SK-N-SH treated with all-trans-retinoic acid at 6 μM for 48 hours (cell line): ENCODE measurements at regions not wholly inside any gene's neighbourhood (a gene's known extent, or its start where the extent isn't known, plus 50 kb on each side); places are given as distances from the start of the nearest gene placed in this dataset.

Source experiments
- ATAC-seq: fragments of 200-7000 bp; cut with Tn5 transposase; 3 replicates; pipeline ENCODE4 v1.9.1; 2020; ENCODE audit warnings: mild to moderate bottlenecking, moderate library complexity
- ARNTL ChIP-seq: fragments of 450-650 bp; formaldehyde crosslinking; IDR thresholded peaks from 2 replicates; pipeline ENCODE4 v1.5.0; 2020; ENCODE audit warnings: low read depth, mild to moderate bottlenecking, moderate library complexity, borderline replicate concordance
- BACH2 ChIP-seq: fragments of 250-450 bp; sonication (Bioruptor Pico); IDR thresholded peaks from 2 replicates; pipeline ENCODE4 v1.9.0; 2021; ENCODE audit warnings: mild to moderate bottlenecking, borderline replicate concordance
- CSDC2 ChIP-seq: fragments of 250-450 bp; sonication (Bioruptor Pico); IDR thresholded peaks from 2 replicates; pipeline ENCODE4 v1.5.0; 2020; ENCODE audit warnings: mild to moderate bottlenecking, moderate library complexity
- CSRNP3 ChIP-seq: fragments of 250-450 bp; sonication (Bioruptor Pico); IDR thresholded peaks from 2 replicates; pipeline ENCODE4 v1.5.1; 2021; ENCODE audit warnings: mild to moderate bottlenecking, moderate library complexity
- ESRRG ChIP-seq: fragments of 250-450 bp; sonication (Bioruptor Pico); IDR thresholded peaks from 2 replicates; pipeline ENCODE4 v1.6.1; 2021; ENCODE audit warnings: mild to moderate bottlenecking
- POU6F1 ChIP-seq: fragments of 250-450 bp; sonication (Bioruptor Pico); IDR thresholded peaks from 2 replicates; pipeline ENCODE4 v1.8.0; 2021; ENCODE audit warnings: low read depth, mild to moderate bottlenecking, moderate library complexity, borderline replicate concordance
- PPARA ChIP-seq: fragments of 250-450 bp; sonication (Bioruptor Pico); IDR thresholded peaks from 2 replicates; pipeline ENCODE4 v1.5.0; 2020; ENCODE audit warnings: mild to moderate bottlenecking, borderline replicate concordance
- RARB ChIP-seq: fragments of 250-450 bp; sonication (Bioruptor Pico); IDR thresholded peaks from 2 replicates; pipeline ENCODE4 v1.8.0; 2021; ENCODE audit warnings: mild to moderate bottlenecking, moderate library complexity
- SNAI2 ChIP-seq: fragments of 250-450 bp; sonication (Bioruptor Pico); IDR thresholded peaks from 2 replicates; pipeline ENCODE4 v1.5.0; 2020; ENCODE audit warnings: mild to moderate bottlenecking, moderate library complexity
- TOX ChIP-seq: fragments of 250-450 bp; sonication (Bioruptor Pico); IDR thresholded peaks from 2 replicates; pipeline ENCODE4 v1.8.0; 2021; ENCODE audit warnings: mild to moderate bottlenecking, moderate library complexity, borderline replicate concordance
- TSHZ2 ChIP-seq: fragments of 250-450 bp; sonication (Bioruptor Pico); IDR thresholded peaks from 2 replicates; pipeline ENCODE4 v1.5.0; 2020; ENCODE audit warnings: mild to moderate bottlenecking, moderate library complexity
- ZC3H10 ChIP-seq: fragments of 250-450 bp; sonication (Bioruptor Pico); IDR thresholded peaks from 2 replicates; pipeline ENCODE4 v1.5.1; 2021; ENCODE audit warnings: mild to moderate bottlenecking, moderate library complexity
- ZNF70 ChIP-seq: fragments of 450-650 bp; formaldehyde crosslinking; IDR thresholded peaks from 2 replicates; pipeline ENCODE4 v1.5.0; 2020; ENCODE audit warnings: mild to moderate bottlenecking, moderate library complexity
- TF ChIP-seq, protein P1 (sequence below): fragments of 250-450 bp; sonication (Bioruptor Pico); IDR thresholded peaks from 2 replicates; pipeline ENCODE4 v1.5.1; 2020; ENCODE audit warnings: low read depth, mild to moderate bottlenecking, moderate library complexity
- TF ChIP-seq, protein P2 (sequence below): fragments of 250-450 bp; sonication (Bioruptor Pico); IDR thresholded peaks from 2 replicates; pipeline ENCODE4 v1.8.0; 2020; ENCODE audit warnings: mild to moderate bottlenecking, moderate library complexity, borderline replicate concordance

DNA sequence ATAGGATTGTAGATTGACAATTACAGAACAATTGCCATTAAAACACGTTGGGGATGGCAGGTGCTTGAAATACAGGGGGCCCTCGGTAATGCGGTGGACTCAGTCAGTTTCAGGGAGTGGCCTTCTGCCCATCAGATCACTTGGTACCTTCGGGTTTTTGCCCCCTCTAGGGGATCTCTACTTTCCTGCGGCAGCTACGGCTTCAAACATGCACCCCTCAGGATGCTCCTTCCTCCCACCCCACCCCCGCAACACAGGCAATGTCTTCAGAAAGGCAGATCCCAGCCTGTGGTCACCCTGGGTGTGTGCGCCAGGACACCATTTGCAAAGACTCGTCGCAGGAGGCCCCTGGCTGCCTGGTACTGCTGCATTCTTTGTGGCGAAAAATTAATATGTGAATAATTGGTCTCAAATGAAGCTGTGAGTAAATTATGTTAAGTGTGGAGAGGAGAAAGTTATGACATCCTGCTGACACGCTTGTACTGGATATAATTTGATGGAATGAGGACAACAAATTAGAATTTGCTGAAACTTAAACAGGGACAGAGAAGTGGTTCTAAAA, 431.0 kb upstream of the MKI67 start:
- no peak for ATAC-seq
- TF ChIP-seq, protein P1, sequence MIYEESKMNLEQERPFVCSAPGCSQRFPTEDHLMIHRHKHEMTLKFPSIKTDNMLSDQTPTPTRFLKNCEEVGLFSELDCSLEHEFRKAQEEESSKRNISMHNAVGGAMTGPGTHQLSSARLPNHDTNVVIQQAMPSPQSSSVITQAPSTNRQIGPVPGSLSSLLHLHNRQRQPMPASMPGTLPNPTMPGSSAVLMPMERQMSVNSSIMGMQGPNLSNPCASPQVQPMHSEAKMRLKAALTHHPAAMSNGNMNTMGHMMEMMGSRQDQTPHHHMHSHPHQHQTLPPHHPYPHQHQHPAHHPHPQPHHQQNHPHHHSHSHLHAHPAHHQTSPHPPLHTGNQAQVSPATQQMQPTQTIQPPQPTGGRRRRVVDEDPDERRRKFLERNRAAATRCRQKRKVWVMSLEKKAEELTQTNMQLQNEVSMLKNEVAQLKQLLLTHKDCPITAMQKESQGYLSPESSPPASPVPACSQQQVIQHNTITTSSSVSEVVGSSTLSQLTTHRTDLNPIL (CRISPR knock-in tag): no peak
- TF ChIP-seq, protein P2, sequence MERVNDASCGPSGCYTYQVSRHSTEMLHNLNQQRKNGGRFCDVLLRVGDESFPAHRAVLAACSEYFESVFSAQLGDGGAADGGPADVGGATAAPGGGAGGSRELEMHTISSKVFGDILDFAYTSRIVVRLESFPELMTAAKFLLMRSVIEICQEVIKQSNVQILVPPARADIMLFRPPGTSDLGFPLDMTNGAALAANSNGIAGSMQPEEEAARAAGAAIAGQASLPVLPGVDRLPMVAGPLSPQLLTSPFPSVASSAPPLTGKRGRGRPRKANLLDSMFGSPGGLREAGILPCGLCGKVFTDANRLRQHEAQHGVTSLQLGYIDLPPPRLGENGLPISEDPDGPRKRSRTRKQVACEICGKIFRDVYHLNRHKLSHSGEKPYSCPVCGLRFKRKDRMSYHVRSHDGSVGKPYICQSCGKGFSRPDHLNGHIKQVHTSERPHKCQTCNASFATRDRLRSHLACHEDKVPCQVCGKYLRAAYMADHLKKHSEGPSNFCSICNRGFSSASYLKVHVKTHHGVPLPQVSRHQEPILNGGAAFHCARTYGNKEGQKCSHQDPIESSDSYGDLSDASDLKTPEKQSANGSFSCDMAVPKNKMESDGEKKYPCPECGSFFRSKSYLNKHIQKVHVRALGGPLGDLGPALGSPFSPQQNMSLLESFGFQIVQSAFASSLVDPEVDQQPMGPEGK (CRISPR knock-in tag): no peak
- TF ChIP-seq CSRNP3 (CRISPR knock-in tag) (no peak), SNAI2 (CRISPR knock-in tag) (no peak), POU6F1 (no peak), PPARA (CRISPR knock-in tag) (no peak), CSDC2 (CRISPR knock-in tag) (no peak), ZNF70 (CRISPR knock-in tag) (no peak), TSHZ2 (CRISPR knock-in tag) (no peak), ZC3H10 (CRISPR knock-in tag) (no peak), ESRRG (no peak), BACH2 (CRISPR knock-in tag) (no peak), TOX (CRISPR knock-in tag) (no peak)

DNA sequence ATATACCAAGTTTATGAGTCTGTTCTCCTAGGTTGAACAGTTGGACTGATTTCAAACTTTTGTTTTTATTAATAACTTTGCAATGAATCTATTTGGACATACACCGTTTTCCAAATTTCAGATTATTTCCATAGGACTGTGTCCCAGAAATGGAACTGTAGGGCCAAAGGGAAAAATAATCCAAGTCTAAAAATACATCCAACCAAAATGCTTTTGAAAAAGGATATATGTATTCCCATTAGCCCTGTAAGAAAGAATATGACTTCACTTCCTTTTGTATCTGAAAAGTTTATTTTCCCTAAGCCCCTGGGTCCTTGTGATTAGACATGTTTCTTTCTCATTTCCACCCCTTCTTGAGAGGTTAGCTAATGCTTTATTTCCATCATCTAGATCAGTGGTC, 434.2 kb upstream of the MKI67 start:
- TF ChIP-seq RARB (CRISPR knock-in tag) (no peak), ARNTL (no peak), ESRRG (no peak), CSRNP3 (CRISPR knock-in tag) (no peak), POU6F1 (no peak), SNAI2 (CRISPR knock-in tag) (no peak), BACH2 (CRISPR knock-in tag) (no peak)
- TF ChIP-seq, all 23 proteins: peak for 0
- no peak for ATAC-seq

DNA sequence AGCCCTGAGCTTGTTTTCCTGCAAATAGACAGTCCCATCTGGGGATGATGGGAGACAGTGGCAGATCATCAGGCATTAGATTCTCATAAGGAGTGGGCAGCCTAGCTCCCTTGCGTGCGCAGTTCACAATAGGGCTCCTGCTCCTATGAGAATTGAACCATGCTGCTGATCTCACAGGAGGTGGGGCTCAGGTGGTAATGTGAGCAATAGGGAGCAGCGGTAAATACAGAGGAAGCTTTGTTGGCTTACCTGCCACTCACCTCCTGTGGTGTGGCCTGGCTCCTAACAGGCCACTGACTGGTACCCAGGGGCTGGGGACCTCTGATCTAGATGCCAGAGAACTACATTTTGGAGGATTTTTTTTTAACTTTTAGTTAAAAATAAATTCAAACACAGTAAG, 434.8 kb upstream of the MKI67 start:
- ATAC-seq: no peak
- no peak for TF ChIP-seq RARB (CRISPR knock-in tag)
